C4-2B (cell line): ENCODE measurements at regions not wholly inside any gene's neighbourhood (a gene's known extent, or its start where the extent isn't known, plus 50 kb on each side); places are given as distances from the start of the nearest gene placed in this dataset.
"Not testable (repeated sequence)": the region's sequence is repeated elsewhere in the genome, so short reads cannot be mapped to it uniquely, and the experiment has no call there.

Experiments used
- H3K27ac ChIP-seq: fragments of 450-650 bp; 2 replicates; pipeline ENCODE4 v1.5.1; 2017
- CTCF ChIP-seq: fragments of 450-650 bp; conservative IDR thresholded peaks from 2 replicates; pipeline ENCODE4 v1.5.1; 2017; ENCODE audit warnings: mild to moderate bottlenecking
- ZFX ChIP-seq: fragments of 450-650 bp; IDR thresholded peaks from 2 replicates; pipeline ENCODE4 v1.6.1; 2017

DNA sequence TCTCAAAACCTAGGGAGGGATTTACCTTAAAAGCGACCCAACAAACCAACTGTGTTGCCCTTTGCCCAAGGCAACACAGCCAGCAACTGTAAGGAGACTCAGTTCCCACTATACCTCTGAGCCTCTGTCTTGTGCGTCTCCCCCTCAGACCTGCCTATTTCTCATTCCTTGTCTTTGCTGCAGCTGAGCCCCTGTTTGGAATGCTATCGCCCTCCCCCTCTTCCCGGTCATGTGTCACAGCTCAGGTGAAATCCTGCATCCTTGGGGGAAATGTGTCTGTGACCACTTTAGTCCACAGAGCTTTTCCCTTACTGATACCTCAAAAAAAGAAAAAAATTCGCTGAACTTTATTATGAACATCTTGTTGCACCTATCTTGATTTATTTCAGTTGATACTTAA, 52.0 kb upstream of the LRIG1 start:
- TF ChIP-seq CTCF (no peak), ZFX (no peak)
- H3K27ac ChIP-seq, result no peak overlapping the region

GRCh38 chr3:66553441-66554113, 52.8 kb upstream of the LRIG1 start:
- H3K27ac ChIP-seq, result no peak overlapping the region
- TF ChIP-seq CTCF, result no peak
- no peak for TF ChIP-seq ZFX

GRCh38 chr3:66554178-66554577, 53.4 kb upstream of the LRIG1 start:
- TF ChIP-seq CTCF (no peak), ZFX (no peak)
- no peak overlapping the region for H3K27ac ChIP-seq

GRCh38 chr3:66555214-66555844, 54.5 kb upstream of the LRIG1 start:
- TF ChIP-seq CTCF (no peak), ZFX (no peak)
- H3K27ac ChIP-seq, result no peak overlapping the region; the same call in none of the 2 replicates

- TF ChIP-seq ZFX, result no peak
- TF ChIP-seq CTCF, result no peak
Measured at GRCh38 chr3:66557170-66557569, 56.3 kb upstream of the LRIG1 start.

GRCh38 chr3:66559924-66560323, 59.1 kb upstream of the LRIG1 start:
- H3K27ac ChIP-seq, result not testable (repeated sequence)

More at GRCh38 chr3:66557170-66557569, 56.3 kb upstream of the LRIG1 start:
- H3K27ac ChIP-seq, result no peak overlapping the region

GRCh38 chr3:66561367-66561766, 60.5 kb upstream of the LRIG1 start:
- no peak overlapping the region for H3K27ac ChIP-seq
- no peak for TF ChIP-seq ZFX
- no peak for TF ChIP-seq CTCF

- H3K27ac ChIP-seq, result no peak overlapping the region
- TF ChIP-seq ZFX (no peak), CTCF (no peak)
Measured at GRCh38 chr3:66565301-66565700, 64.5 kb upstream of the LRIG1 start.
